ENCODE measurements at regions not wholly inside any gene's neighbourhood (a gene's known extent, or its start where the extent isn't known, plus 50 kb on each side); places are given as distances from the start of the nearest gene placed in this dataset.

- ATAC-seq (no peak), DNase-seq (no peak)
- Histone ChIP-seq H3K9me3 (no peaks in the 10 kb centered on the region), H3K36me3 (replicated peaks in 1 of 2; ENCODE audit: insufficient read depth in 1 of 2, low read depth in 2 of 2) (no peaks in the 10 kb centered on the region), H3K27ac (no peak overlapping the region), H3K4me3 (no peak overlapping the region), H3K4me1 (no peaks in the 10 kb centered on the region), H3K27me3 (no peaks in the 10 kb centered on the region)
- WGBS, 2 donors, result 60 to 62% methylated on average over 8 of the region's 8 CpGs
- intact Hi-C loops (cut with DNase I), result no loop called here
- TF ChIP-seq POLR2A (IDR thresholded peaks at IDR 0.05) (no peak), CTCF (IDR thresholded peaks at IDR 0.05) (no peak)
Measured at GRCh38 chr16:80449392-80449791, 91.4 kb upstream of the DYNLRB2 start.

DNA sequence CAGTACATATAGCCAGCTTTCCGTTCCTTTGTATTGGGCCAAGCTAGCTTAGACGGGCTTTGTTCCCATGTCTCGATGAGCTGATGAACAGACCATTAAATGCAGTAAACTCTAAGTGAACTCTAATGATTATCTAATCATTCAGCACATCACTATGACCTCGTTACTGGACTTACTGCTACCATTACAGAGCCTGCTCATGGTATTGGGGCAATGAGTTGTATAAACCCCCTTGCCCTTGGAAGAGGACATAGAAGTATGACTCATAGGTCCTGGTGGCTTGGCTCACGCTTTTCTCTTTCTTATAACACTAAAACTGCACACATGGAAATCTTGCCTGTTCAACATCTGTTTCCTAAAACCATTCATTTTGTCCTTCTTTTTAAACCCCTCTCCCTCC is 93.6 kb upstream of the DYNLRB2 start:
- 73 to 78% methylated on average over 5 of the region's 5 CpGs for WGBS, 2 donors
- no peaks in the 10 kb centered on the region for H3K4me1 ChIP-seq
- H3K27me3 ChIP-seq, result no peaks in the 10 kb centered on the region
- DNase-seq, result no peak
- no peak for ATAC-seq
- no peak overlapping the region for H3K4me3 ChIP-seq
- H3K27ac ChIP-seq, result no peak overlapping the region
- no peaks in the 10 kb centered on the region for H3K36me3 ChIP-seq (replicated peaks in 1 of 2; ENCODE audit: insufficient read depth in 1 of 2, low read depth in 2 of 2)
- H3K9me3 ChIP-seq, result no peaks in the 10 kb centered on the region
- no peak for TF ChIP-seq CTCF (IDR thresholded peaks at IDR 0.05)
- no peak for TF ChIP-seq POLR2A (IDR thresholded peaks at IDR 0.05)
- intact Hi-C loops (cut with DNase I), result no loop called here

- Histone ChIP-seq H3K36me3 (replicated peaks in 1 of 2; ENCODE audit: insufficient read depth in 1 of 2, low read depth in 2 of 2) (no peaks in the 10 kb centered on the region), H3K9me3 (no peaks in the 10 kb centered on the region), H3K4me3 (no peak overlapping the region), H3K4me1 (no peaks in the 10 kb centered on the region), H3K27me3 (no peaks in the 10 kb centered on the region), H3K27ac (no peak overlapping the region)
- WGBS, 2 donors, result 41 to 54% methylated on average over 5 of the region's 5 CpGs
- TF ChIP-seq POLR2A (IDR thresholded peaks at IDR 0.05) (no peak), CTCF (IDR thresholded peaks at IDR 0.05) (no peak)
- ATAC-seq (no peak), DNase-seq (no peak)
- intact Hi-C loops (cut with DNase I), result no loop called here
Measured at GRCh38 chr16:80442779-80443178, 98.0 kb upstream of the DYNLRB2 start.

GRCh38 chr16:80441935-80442334 is 98.9 kb upstream of the DYNLRB2 start:
- Histone ChIP-seq H3K4me3 (no peak overlapping the region), H3K27me3 (no peaks in the 10 kb centered on the region), H3K27ac (no peak overlapping the region), H3K9me3 (no peaks in the 10 kb centered on the region), H3K4me1 (no peaks in the 10 kb centered on the region), H3K36me3 (replicated peaks in 1 of 2; ENCODE audit: insufficient read depth in 1 of 2, low read depth in 2 of 2) (no peaks in the 10 kb centered on the region)
- no peak for ATAC-seq
- no peak for DNase-seq
- intact Hi-C loops (cut with DNase I), result no loop called here
- WGBS, 2 donors, result 33 to 56% methylated on average over 1 of the region's 1 CpG
- TF ChIP-seq CTCF (IDR thresholded peaks at IDR 0.05) (no peak), POLR2A (IDR thresholded peaks at IDR 0.05) (no peak)

GRCh38 chr16:80440667-80441066 is 100.1 kb upstream of the DYNLRB2 start:
- no peaks in the 10 kb centered on the region for H3K9me3 ChIP-seq
- H3K27me3 ChIP-seq, result no peaks in the 10 kb centered on the region
- no peaks in the 10 kb centered on the region for H3K4me1 ChIP-seq
- H3K27ac ChIP-seq, result no peak overlapping the region
- H3K36me3 ChIP-seq (replicated peaks in 1 of 2; ENCODE audit: insufficient read depth in 1 of 2, low read depth in 2 of 2), result no peaks in the 10 kb centered on the region
- intact Hi-C loops (cut with DNase I), result no loop called here
- no peak for TF ChIP-seq POLR2A (IDR thresholded peaks at IDR 0.05)
- no peak for TF ChIP-seq CTCF (IDR thresholded peaks at IDR 0.05)
- H3K4me3 ChIP-seq, result no peak overlapping the region
- 45 to 46% methylated on average over 2 of the region's 2 CpGs for WGBS, 2 donors
- ATAC-seq (no peak), DNase-seq (no peak)
